ENCODE measurements at regions not wholly inside any gene's neighbourhood (a gene's known extent, or its start where the extent isn't known, plus 50 kb on each side); places are given as distances from the start of the nearest gene placed in this dataset.

- DNase-seq (ENCODE audit: low spot score): peak; percentile 68
These were observed 267.3 kb upstream of the ADAMTS9 start for GRCh38 chr3:64954995-64955636.

- peak; percentile 95 for DNase-seq (ENCODE audit: low spot score)
These were observed 257.4 kb upstream of the ADAMTS9 start for GRCh38 chr3:64945171-64945729.

DNA sequence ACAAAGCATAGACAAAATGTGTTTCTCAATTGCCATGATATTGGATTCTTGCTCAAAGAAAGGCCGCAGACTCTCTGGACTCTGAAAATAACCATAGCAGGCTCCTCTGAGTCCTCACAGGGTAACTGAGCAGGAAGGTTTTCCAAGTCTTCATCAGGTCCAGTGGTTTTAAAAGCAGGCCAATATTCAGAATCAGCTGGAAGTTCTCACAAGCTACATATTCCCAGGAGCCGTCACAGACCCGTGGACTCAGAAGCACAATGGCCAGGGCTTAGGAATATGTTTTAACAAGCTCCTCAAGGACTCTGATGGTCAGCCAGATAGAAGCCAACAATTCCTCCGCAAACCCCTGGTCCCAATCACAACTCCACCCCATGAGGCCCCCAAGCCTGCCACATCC, 256.1 kb upstream of the ADAMTS9 start:
- DNase-seq (ENCODE audit: low spot score): no peak

GRCh38 chr3:64940596-64941348, 253.0 kb upstream of the ADAMTS9 start:
- no peak for DNase-seq (ENCODE audit: low spot score)

DNA sequence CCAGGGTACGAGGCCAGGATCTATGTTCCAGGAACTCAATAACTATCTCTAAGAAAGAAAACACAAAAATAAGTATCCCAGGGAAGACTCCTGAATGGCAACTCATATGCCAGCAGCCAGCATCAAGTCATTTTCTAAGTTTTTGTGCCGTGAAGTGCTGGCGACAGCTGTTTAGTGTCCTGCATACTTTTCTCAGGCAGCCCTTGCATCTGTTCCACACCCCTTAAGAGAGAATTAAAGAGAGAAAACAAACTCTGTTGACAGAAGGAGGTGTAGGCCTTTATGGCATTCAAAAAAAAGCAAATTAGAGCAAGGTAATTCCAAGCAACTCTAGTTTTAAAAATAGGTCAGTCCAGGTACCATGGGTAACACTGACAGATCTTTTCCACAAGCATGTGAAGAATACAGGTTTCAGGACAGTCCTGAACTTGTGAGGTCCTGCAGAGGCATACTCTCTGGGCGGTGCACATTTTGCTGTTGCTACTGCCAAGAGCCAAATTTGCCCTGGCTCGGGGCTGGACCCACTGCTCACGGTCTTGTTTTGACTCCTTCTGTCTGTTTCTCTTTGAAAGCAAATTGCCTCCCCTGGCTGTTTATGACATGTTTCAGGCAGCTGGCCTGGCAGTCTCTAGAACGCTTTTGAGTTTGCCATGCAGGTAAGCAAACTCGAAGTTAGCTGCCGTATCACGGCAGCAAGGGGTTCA, 252.1 kb upstream of the ADAMTS9 start:
- DNase-seq (ENCODE audit: low spot score): no peak

GRCh38 chr3:64939309-64939708, 251.5 kb upstream of the ADAMTS9 start:
- DNase-seq (ENCODE audit: low spot score): no peak

DNA sequence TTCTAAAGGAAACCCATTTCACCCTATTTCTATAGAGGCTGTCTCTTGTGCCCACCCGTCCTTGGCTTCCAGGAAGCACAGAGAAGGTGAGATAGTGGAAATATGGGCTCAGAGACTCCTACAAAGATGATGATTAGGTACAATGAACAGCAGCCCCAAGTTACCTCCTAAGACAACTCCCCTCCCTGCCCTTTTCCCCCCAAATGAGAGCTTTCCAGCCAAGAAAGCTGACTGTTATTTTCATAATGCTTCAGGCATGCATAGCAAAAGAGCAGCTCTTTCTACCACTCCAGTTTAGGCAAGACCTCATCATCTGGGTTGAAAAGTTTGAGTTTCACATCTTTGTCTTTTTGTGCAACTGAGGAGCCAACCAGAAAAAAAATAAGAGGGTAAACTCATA, 248.8 kb upstream of the ADAMTS9 start:
- peak; percentile 67 for DNase-seq (ENCODE audit: low spot score)

DNA sequence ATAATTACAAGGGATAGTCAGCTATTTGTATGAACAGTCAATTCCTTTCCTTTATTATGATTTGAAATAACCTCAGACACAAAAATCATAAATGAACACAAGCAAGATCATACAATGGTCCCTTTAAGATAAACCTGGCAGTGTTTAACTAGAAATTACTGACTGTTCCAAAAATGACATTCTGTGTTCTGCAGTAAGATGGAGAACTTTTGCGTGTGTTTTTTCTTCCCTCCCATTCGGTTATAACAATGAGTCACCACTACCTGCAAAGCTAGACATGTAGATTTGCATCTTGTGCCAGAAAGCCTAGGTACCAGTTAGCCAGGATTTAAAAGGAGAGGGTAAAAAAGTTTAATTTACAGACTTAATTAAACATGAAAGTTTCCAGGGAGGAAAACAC, 248.2 kb upstream of the ADAMTS9 start:
- peak; percentile 48 for DNase-seq (ENCODE audit: low spot score)

- DNase-seq (ENCODE audit: low spot score): no peak
These were observed 245.0 kb upstream of the ADAMTS9 start for GRCh38 chr3:64932666-64933342.

- no peak for DNase-seq (ENCODE audit: low spot score)
These were observed 244.3 kb upstream of the ADAMTS9 start for GRCh38 chr3:64932016-64932518.

GRCh38 chr3:64930891-64931290, 243.1 kb upstream of the ADAMTS9 start:
- no peak for DNase-seq (ENCODE audit: low spot score)

- no peak for DNase-seq (ENCODE audit: low spot score)
These were observed 240.9 kb upstream of the ADAMTS9 start for GRCh38 chr3:64928683-64929082.

DNA sequence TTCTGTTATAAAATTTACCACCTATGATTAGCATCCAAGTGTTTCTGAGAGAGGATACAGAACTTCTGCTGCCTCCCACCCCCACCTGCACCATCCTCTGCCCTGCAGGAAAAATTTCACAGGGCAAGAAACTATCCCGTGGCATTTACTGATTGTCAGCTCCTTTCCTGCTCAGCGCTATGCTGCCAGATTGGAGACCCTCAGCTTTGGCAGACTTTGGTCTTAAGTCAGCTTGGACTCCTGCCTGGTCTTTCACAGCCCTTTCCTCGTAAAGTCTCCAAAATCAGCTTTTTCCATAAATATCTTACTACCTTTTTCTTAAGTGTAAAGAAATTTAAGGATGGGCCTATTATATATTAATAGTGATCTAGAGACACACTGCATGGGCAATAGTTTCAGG, 239.9 kb upstream of the ADAMTS9 start:
- DNase-seq (ENCODE audit: low spot score): no peak

GRCh38 chr3:64925575-64925974, 237.8 kb upstream of the ADAMTS9 start:
- no peak for DNase-seq (ENCODE audit: low spot score)

GRCh38 chr3:64924961-64925360, 237.2 kb upstream of the ADAMTS9 start:
- DNase-seq (ENCODE audit: low spot score): no peak

GRCh38 chr3:64922213-64922612, 234.4 kb upstream of the ADAMTS9 start:
- no peak for DNase-seq (ENCODE audit: low spot score)

GRCh38 chr3:64921281-64922065, 233.7 kb upstream of the ADAMTS9 start:
- DNase-seq (ENCODE audit: low spot score): peak; percentile 63

GRCh38 chr3:64919934-64920333, 232.1 kb upstream of the ADAMTS9 start:
- no peak for DNase-seq (ENCODE audit: low spot score)

GRCh38 chr3:64918989-64919388, 231.2 kb upstream of the ADAMTS9 start:
- no peak for DNase-seq (ENCODE audit: low spot score)

- no peak for DNase-seq (ENCODE audit: low spot score)
These were observed 230.2 kb upstream of the ADAMTS9 start for GRCh38 chr3:64917914-64918453.

DNA sequence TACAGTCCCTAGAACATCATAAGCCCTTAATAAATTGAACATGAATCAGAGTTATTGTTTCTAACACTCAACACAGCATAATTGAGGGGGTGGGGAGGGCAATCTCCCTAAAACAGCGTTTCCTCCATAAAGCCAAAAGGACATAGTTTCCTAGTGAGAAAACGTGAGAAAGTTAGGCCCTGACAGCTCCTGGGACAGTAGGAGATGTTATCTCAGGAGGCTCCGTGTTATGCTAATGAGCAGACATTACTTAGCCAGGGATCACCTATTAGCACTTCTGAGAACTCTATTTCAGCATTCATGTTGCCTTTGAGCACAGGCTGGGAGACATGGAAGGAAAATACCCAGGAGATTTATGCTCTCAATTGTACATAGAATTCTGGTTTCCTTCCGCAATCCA, 229.1 kb upstream of the ADAMTS9 start:
- no peak for DNase-seq (ENCODE audit: low spot score)

All from umbilical cord (tissue), 1 donor.